Sigmoid colon (tissue), 6 donors: ENCODE measurements at regions not wholly inside any gene's neighbourhood (a gene's known extent, or its start where the extent isn't known, plus 50 kb on each side); places are given as distances from the start of the nearest gene placed in this dataset.

Experiments
- DNase-seq: peaks from one replicate; pipeline ENCODE4 v3.0.0-alpha.2; 2019
- H3K27ac ChIP-seq, 4 donors: fragments of 200-600 bp; sonication (generic); one replicate each; pipeline ENCODE4 v1.5.1; 2016 to 2019; ENCODE audit warnings: mild to moderate bottlenecking in 1 of 4
- H3K27me3 ChIP-seq, 3 donors: fragments of 200-600 bp; sonication (generic); one replicate each; pipeline ENCODE4 v1.5.1; 2019; ENCODE audit warnings: mild to moderate bottlenecking in 1 of 3
- H3K36me3 ChIP-seq, 4 donors: fragments of 200-600 bp; sonication (generic); one replicate each; pipeline ENCODE4 v1.5.1; 2016 to 2019
- H3K4me1 ChIP-seq, 4 donors: fragments of 200-600 bp; sonication (generic); one replicate each; pipeline ENCODE4 v1.5.1; 2017 to 2019
- H3K4me3 ChIP-seq, 4 donors: fragments of 200-600 bp; sonication (generic); one replicate each; pipeline ENCODE4 v1.5.1; 2017 to 2019; ENCODE audit warnings: mild to moderate bottlenecking in 2 of 4, moderate library complexity in 1 of 4
- H3K9me3 ChIP-seq, 4 donors: fragments of 200-600 bp in 3 of 4; sonication (generic) in 3 of 4; one replicate each; pipeline versions ENCODE4 v1.5.1 to v1.6.1; 2013 to 2019
- CTCF ChIP-seq, 4 experiments: fragments of 450-650 bp in 3 of 4; fragments of 200-600 bp in 1 of 4; IDR thresholded peaks; one replicate each; pipeline ENCODE4 v1.5.1; 2016 to 2019; ENCODE audit warnings: antibody characterized with exemption in 4 of 4, mild to moderate bottlenecking in 3 of 4, moderate library complexity in 2 of 4
- EP300 ChIP-seq, 4 donors: sonication (generic); formaldehyde crosslinking; IDR thresholded peaks; one replicate each; pipeline ENCODE4 v1.6.1; 2017; ENCODE audit warnings: antibody characterized with exemption in 4 of 4
- POLR2A ChIP-seq, 2 donors: fragments of 450-650 bp; IDR thresholded peaks; one replicate each; pipeline ENCODE4 v1.6.1; 2016; ENCODE audit warnings: antibody characterized with exemption in 2 of 2, mild to moderate bottlenecking in 2 of 2, moderate library complexity in 2 of 2
- POLR2AphosphoS5 ChIP-seq, 4 donors: sonication (generic); formaldehyde crosslinking; IDR thresholded peaks; one replicate each; pipeline ENCODE4 v1.6.1; 2017; ENCODE audit warnings: antibody characterized with exemption in 4 of 4
- WGBS, 2 donors: extraction: QIAGEN DNeasy Blood & Tissue Kit; methylation state at CpG; one replicate each; pipeline ENCODE4 v1.1.7; 2013; 5-methylcytosine and 5-hydroxymethylcytosine counted together
- intact Hi-C: fragments of 100-400 bp; cut with DNase I; formaldehyde crosslinking; loops from one replicate; pipeline ENCODE4 v1.15.1; 2023
- donor health status: healthy with polysubstance abuse.
- donor health status: healthy.

GRCh38 chr6:167532410-167533288, 207.8 kb downstream of the TTLL2 start:
- H3K27me3 ChIP-seq: peaks cover 0 to 13% (median 0%) of the 10 kb centered on the region in 3 donors
- no peaks in the 10 kb centered on the region for H3K9me3 ChIP-seq
- no peaks in the 10 kb centered on the region for H3K36me3 ChIP-seq
- DNase-seq: no peak
- WGBS, 2 donors: 55 to 83% methylated on average over 17 of the region's 17 CpGs
- intact Hi-C loops: no loop called here
- TF ChIP-seq EP300 (IDR thresholded peaks at IDR 0.05) (no peak), POLR2AphosphoS5 (IDR thresholded peaks at IDR 0.05) (no peak), POLR2A (IDR thresholded peaks at IDR 0.05) (no peak), CTCF (IDR thresholded peaks at IDR 0.05) (no peak)
- H3K4me1 ChIP-seq: no peaks in the 10 kb centered on the region
- no peak overlapping the region for H3K4me3 ChIP-seq
- no peak overlapping the region for H3K27ac ChIP-seq

- H3K4me3 ChIP-seq: no peak overlapping the region
- no peak for TF ChIP-seq EP300 (IDR thresholded peaks at IDR 0.05)
- TF ChIP-seq POLR2AphosphoS5 (IDR thresholded peaks at IDR 0.05): no peak
- TF ChIP-seq CTCF (IDR thresholded peaks at IDR 0.05): no peak
- no peak overlapping the region for H3K27ac ChIP-seq
- no peaks in the 10 kb centered on the region for H3K36me3 ChIP-seq
- intact Hi-C loops: no loop called here
- H3K9me3 ChIP-seq: no peaks in the 10 kb centered on the region
- 17 to 49% methylated on average over 5 of the region's 5 CpGs for WGBS, 2 donors
- no peaks in the 10 kb centered on the region for H3K4me1 ChIP-seq
- no peak for DNase-seq
- peaks cover 0 to 13% (median 0%) of the 10 kb centered on the region in 3 donors for H3K27me3 ChIP-seq
Measured at GRCh38 chr6:167533851-167534250, 209.0 kb downstream of the TTLL2 start.

- intact Hi-C loops: no loop called here
- H3K36me3 ChIP-seq: no peaks in the 10 kb centered on the region
- no peaks in the 10 kb centered on the region for H3K27me3 ChIP-seq
- no peak for TF ChIP-seq CTCF (IDR thresholded peaks at IDR 0.05)
- TF ChIP-seq POLR2A (IDR thresholded peaks at IDR 0.05): no peak
- TF ChIP-seq POLR2AphosphoS5 (IDR thresholded peaks at IDR 0.05): no peak
- no peak for TF ChIP-seq EP300 (IDR thresholded peaks at IDR 0.05)
- DNase-seq: no peak
- no peaks in the 10 kb centered on the region for H3K4me1 ChIP-seq
- no peak overlapping the region for H3K4me3 ChIP-seq
- H3K27ac ChIP-seq: no peak overlapping the region
- 88 to 89% methylated on average over 2 of the region's 2 CpGs for WGBS, 2 donors
- peaks cover 0 to 3% (median 0%) of the 10 kb centered on the region in 4 donors for H3K9me3 ChIP-seq
Measured at GRCh38 chr6:167537816-167538215, 212.9 kb downstream of the TTLL2 start.

GRCh38 chr6:167538746-167539145, 213.9 kb downstream of the TTLL2 start:
- intact Hi-C loops: no loop called here
- no peak overlapping the region for H3K27ac ChIP-seq
- TF ChIP-seq EP300 (IDR thresholded peaks at IDR 0.05): no peak
- no peak for TF ChIP-seq POLR2A (IDR thresholded peaks at IDR 0.05)
- TF ChIP-seq POLR2AphosphoS5 (IDR thresholded peaks at IDR 0.05): no peak
- TF ChIP-seq CTCF (IDR thresholded peaks at IDR 0.05): no peak
- H3K27me3 ChIP-seq: no peaks in the 10 kb centered on the region
- WGBS, 2 donors: 64% methylated on average over 4 of the region's 4 CpGs
- DNase-seq: no peak
- peaks cover 0 to 6% (median 2%) of the 10 kb centered on the region in 4 donors for H3K4me1 ChIP-seq
- H3K36me3 ChIP-seq: no peaks in the 10 kb centered on the region
- no peak overlapping the region for H3K4me3 ChIP-seq
- H3K9me3 ChIP-seq: peaks cover 0 to 3% (median 0%) of the 10 kb centered on the region in 4 donors
